ENCODE measurements at regions not wholly inside any gene's neighbourhood (a gene's known extent, or its start where the extent isn't known, plus 50 kb on each side); places are given as distances from the start of the nearest gene placed in this dataset.

- no peak overlapping the region for H3K27ac ChIP-seq (ENCODE audit: low read depth, low read length)
- no peak overlapping the region for H3K4me3 ChIP-seq (ENCODE audit: insufficient read depth, low read length)
- no peak overlapping the region for H2AFZ ChIP-seq (ENCODE audit: low read length)
- H3K36me3 ChIP-seq (ENCODE audit: insufficient read depth, low read length) = no peaks in the 10 kb centered on the region
- H3K4me2 ChIP-seq (ENCODE audit: insufficient read depth, low read length) = no peak overlapping the region
- H3K9me3 ChIP-seq (ENCODE audit: low read depth, low read length) = no peaks in the 10 kb centered on the region
- no peaks in the 10 kb centered on the region for H4K20me1 ChIP-seq (ENCODE audit: insufficient read depth, low read length)
- H3K27me3 ChIP-seq (ENCODE audit: insufficient read depth, low read length) = no peaks in the 10 kb centered on the region
- no peak for DNase-seq (ENCODE audit: insufficient read length, low spot score, missing footprints)
- no peaks in the 10 kb centered on the region for H3K4me1 ChIP-seq (ENCODE audit: insufficient read depth, low read length)
- H3K79me2 ChIP-seq (ENCODE audit: insufficient read depth, low read length) = no peaks in the 10 kb centered on the region
- TF ChIP-seq, protein P1, sequence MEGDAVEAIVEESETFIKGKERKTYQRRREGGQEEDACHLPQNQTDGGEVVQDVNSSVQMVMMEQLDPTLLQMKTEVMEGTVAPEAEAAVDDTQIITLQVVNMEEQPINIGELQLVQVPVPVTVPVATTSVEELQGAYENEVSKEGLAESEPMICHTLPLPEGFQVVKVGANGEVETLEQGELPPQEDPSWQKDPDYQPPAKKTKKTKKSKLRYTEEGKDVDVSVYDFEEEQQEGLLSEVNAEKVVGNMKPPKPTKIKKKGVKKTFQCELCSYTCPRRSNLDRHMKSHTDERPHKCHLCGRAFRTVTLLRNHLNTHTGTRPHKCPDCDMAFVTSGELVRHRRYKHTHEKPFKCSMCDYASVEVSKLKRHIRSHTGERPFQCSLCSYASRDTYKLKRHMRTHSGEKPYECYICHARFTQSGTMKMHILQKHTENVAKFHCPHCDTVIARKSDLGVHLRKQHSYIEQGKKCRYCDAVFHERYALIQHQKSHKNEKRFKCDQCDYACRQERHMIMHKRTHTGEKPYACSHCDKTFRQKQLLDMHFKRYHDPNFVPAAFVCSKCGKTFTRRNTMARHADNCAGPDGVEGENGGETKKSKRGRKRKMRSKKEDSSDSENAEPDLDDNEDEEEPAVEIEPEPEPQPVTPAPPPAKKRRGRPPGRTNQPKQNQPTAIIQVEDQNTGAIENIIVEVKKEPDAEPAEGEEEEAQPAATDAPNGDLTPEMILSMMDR (IDR thresholded peaks at IDR 0.05; ENCODE audit: extremely low read depth, low read depth, low read length) = no peak
Observed at GRCh38 chr6:154569156-154569862, 58.8 kb upstream of the CNKSR3 start.

DNA sequence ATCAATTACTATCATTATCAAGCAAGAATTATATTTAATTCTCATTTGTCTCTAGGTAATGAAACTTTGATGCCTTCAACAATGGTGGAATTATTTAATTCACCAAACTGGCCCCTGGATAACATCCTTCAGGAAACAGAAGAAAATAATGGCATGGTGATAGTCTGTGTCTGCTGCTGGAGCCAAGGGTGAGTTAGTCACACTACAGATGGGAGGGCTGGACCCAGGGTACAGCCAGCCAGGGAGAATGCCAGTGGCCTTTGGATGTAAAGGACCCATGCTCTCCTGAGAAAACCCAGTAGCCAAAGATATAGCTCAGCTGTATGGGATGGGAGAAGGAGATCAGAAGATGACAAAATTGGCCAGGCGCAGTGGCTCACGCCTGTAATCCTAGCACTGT is 60.0 kb upstream of the CNKSR3 start:
- DNase-seq (ENCODE audit: insufficient read length, low spot score, missing footprints) = no peak
- H3K27ac ChIP-seq (ENCODE audit: low read depth, low read length) = no peak overlapping the region
- no peaks in the 10 kb centered on the region for H3K79me2 ChIP-seq (ENCODE audit: insufficient read depth, low read length)
- H3K9me3 ChIP-seq (ENCODE audit: low read depth, low read length) = no peaks in the 10 kb centered on the region
- H3K4me1 ChIP-seq (ENCODE audit: insufficient read depth, low read length) = no peaks in the 10 kb centered on the region
- TF ChIP-seq, protein P1 (IDR thresholded peaks at IDR 0.05; ENCODE audit: extremely low read depth, low read depth, low read length) = no peak
- no peak overlapping the region for H3K4me3 ChIP-seq (ENCODE audit: insufficient read depth, low read length)
- H4K20me1 ChIP-seq (ENCODE audit: insufficient read depth, low read length) = no peaks in the 10 kb centered on the region
- no peak overlapping the region for H2AFZ ChIP-seq (ENCODE audit: low read length)
- no peaks in the 10 kb centered on the region for H3K27me3 ChIP-seq (ENCODE audit: insufficient read depth, low read length)
- no peaks in the 10 kb centered on the region for H3K36me3 ChIP-seq (ENCODE audit: insufficient read depth, low read length)
- H3K4me2 ChIP-seq (ENCODE audit: insufficient read depth, low read length) = no peak overlapping the region

- no peak for DNase-seq (ENCODE audit: insufficient read length, low spot score, missing footprints)
- H4K20me1 ChIP-seq (ENCODE audit: insufficient read depth, low read length) = no peaks in the 10 kb centered on the region
- H3K36me3 ChIP-seq (ENCODE audit: insufficient read depth, low read length) = no peaks in the 10 kb centered on the region
- TF ChIP-seq, protein P1 (IDR thresholded peaks at IDR 0.05; ENCODE audit: extremely low read depth, low read depth, low read length) = no peak
- no peaks in the 10 kb centered on the region for H3K9me3 ChIP-seq (ENCODE audit: low read depth, low read length)
- no peak overlapping the region for H3K4me3 ChIP-seq (ENCODE audit: insufficient read depth, low read length)
- no peaks in the 10 kb centered on the region for H3K27me3 ChIP-seq (ENCODE audit: insufficient read depth, low read length)
- no peak overlapping the region for H2AFZ ChIP-seq (ENCODE audit: low read length)
- H3K27ac ChIP-seq (ENCODE audit: low read depth, low read length) = no peak overlapping the region
- no peaks in the 10 kb centered on the region for H3K4me1 ChIP-seq (ENCODE audit: insufficient read depth, low read length)
- no peaks in the 10 kb centered on the region for H3K79me2 ChIP-seq (ENCODE audit: insufficient read depth, low read length)
- H3K4me2 ChIP-seq (ENCODE audit: insufficient read depth, low read length) = no peak overlapping the region
Observed at GRCh38 chr6:154572556-154572955, 62.1 kb upstream of the CNKSR3 start.

DNA sequence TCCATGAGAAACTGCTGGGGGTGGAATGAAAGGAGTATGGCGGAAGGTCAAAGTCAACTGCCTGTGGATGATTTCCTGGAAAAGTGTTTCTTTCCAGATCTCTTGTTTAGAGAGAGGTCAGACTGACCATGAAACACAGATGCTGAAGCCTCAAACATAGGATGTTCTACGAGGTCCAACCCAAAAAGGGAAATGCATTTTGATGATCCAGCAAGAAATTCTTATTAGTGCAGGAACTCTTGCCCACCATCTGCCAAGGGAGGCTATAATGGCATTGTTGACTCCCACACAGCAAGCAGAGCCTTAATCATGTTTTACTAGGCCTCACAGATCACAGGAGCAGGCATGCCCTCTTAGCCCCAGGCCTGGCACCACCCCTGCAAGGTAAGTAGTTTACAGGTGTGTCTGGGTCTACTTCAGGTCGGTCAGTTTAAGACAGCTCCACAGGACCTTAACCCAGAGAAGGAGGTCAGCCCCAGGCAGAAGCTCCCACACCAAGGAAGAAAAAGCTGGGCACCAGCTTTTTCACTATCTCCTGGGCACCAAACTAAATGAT is 67.6 kb upstream of the CNKSR3 start:
- H3K4me1 ChIP-seq (ENCODE audit: insufficient read depth, low read length) = no peaks in the 10 kb centered on the region
- no peaks in the 10 kb centered on the region for H3K36me3 ChIP-seq (ENCODE audit: insufficient read depth, low read length)
- DNase-seq (ENCODE audit: insufficient read length, low spot score, missing footprints) = no peak
- no peak overlapping the region for H2AFZ ChIP-seq (ENCODE audit: low read length)
- peaks cover 2% of the 10 kb centered on the region for H3K9me3 ChIP-seq (ENCODE audit: low read depth, low read length)
- H3K27me3 ChIP-seq (ENCODE audit: insufficient read depth, low read length) = no peaks in the 10 kb centered on the region
- H3K27ac ChIP-seq (ENCODE audit: low read depth, low read length) = no peak overlapping the region
- H4K20me1 ChIP-seq (ENCODE audit: insufficient read depth, low read length) = no peaks in the 10 kb centered on the region
- no peak overlapping the region for H3K4me3 ChIP-seq (ENCODE audit: insufficient read depth, low read length)
- H3K4me2 ChIP-seq (ENCODE audit: insufficient read depth, low read length) = no peak overlapping the region
- TF ChIP-seq, protein P1 (IDR thresholded peaks at IDR 0.05; ENCODE audit: extremely low read depth, low read depth, low read length) = no peak
- H3K79me2 ChIP-seq (ENCODE audit: insufficient read depth, low read length) = no peaks in the 10 kb centered on the region
